ENCODE measurements at regions not wholly inside any gene's neighbourhood (a gene's known extent, or its start where the extent isn't known, plus 50 kb on each side); places are given as distances from the start of the nearest gene placed in this dataset.
"Not testable (repeated sequence)": the region's sequence is repeated elsewhere in the genome, so short reads cannot be mapped to it uniquely, and the experiment has no call there.

GRCh38 chr12:89770391-89770790 is 61.8 kb upstream of the ATP2B1 start:
- DNase-seq (ENCODE audit: low spot score): no peak
- H3K27ac ChIP-seq: no peak overlapping the region
- no peaks in the 10 kb centered on the region for H3K4me1 ChIP-seq
- no peak for TF ChIP-seq CTCF (IDR thresholded peaks at IDR 0.05)
- no peaks in the 10 kb centered on the region for H3K27me3 ChIP-seq
- H3K4me3 ChIP-seq: no peak overlapping the region
- no peaks in the 10 kb centered on the region for H3K9me3 ChIP-seq
- no peaks in the 10 kb centered on the region for H3K36me3 ChIP-seq

DNA sequence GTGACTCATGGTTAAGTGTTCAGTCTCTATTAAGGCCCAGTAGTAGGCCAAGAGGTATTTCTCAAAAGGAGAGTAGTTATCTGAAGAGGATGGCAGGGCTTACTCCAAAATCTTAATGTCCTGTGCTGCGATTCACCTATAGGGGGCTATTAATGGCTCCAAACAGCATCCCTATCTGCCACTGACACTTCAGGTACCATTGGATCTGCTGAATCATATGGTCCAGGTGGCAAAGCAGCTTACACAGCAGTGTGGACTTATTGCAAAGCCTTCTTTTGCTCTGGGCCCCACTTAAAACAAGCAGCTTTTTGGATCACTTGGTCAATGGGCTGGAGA is 60.8 kb upstream of the ATP2B1 start:
- DNase-seq (ENCODE audit: low spot score): no peak
- H3K27ac ChIP-seq: no peak overlapping the region
- no peak overlapping the region for H3K4me3 ChIP-seq
- H3K27me3 ChIP-seq: no peaks in the 10 kb centered on the region
- H3K9me3 ChIP-seq: no peaks in the 10 kb centered on the region
- TF ChIP-seq CTCF (IDR thresholded peaks at IDR 0.05): no peak
- H3K36me3 ChIP-seq: no peaks in the 10 kb centered on the region
- no peaks in the 10 kb centered on the region for H3K4me1 ChIP-seq

- Histone ChIP-seq H3K4me1 (no peaks in the 10 kb centered on the region), H3K27ac (no peak overlapping the region), H3K36me3 (no peaks in the 10 kb centered on the region), H3K9me3 (no peaks in the 10 kb centered on the region), H3K27me3 (no peaks in the 10 kb centered on the region), H3K4me3 (no peak overlapping the region)
- no peak for TF ChIP-seq CTCF (IDR thresholded peaks at IDR 0.05)
- no peak for DNase-seq (ENCODE audit: low spot score)
Observed at GRCh38 chr12:89768586-89769482, 60.2 kb upstream of the ATP2B1 start.

GRCh38 chr12:89765959-89766824 is 57.6 kb upstream of the ATP2B1 start:
- no peak for TF ChIP-seq CTCF (IDR thresholded peaks at IDR 0.05)
- Histone ChIP-seq H3K4me3 (no peak overlapping the region), H3K27me3 (no peaks in the 10 kb centered on the region), H3K9me3 (no peaks in the 10 kb centered on the region), H3K27ac (no peak overlapping the region), H3K36me3 (no peaks in the 10 kb centered on the region), H3K4me1 (no peaks in the 10 kb centered on the region)
- no peak for DNase-seq (ENCODE audit: low spot score)

- H3K4me3 ChIP-seq; H3K27ac ChIP-seq; H3K36me3 ChIP-seq; H3K9me3 ChIP-seq; DNase-seq (ENCODE audit: low spot score); H3K4me1 ChIP-seq; H3K27me3 ChIP-seq: not testable (repeated sequence)
Observed at GRCh38 chr12:89764164-89764563, 55.5 kb upstream of the ATP2B1 start.

- no peaks in the 10 kb centered on the region for H3K36me3 ChIP-seq
- no peak overlapping the region for H3K4me3 ChIP-seq
- no peaks in the 10 kb centered on the region for H3K27me3 ChIP-seq
- TF ChIP-seq CTCF (IDR thresholded peaks at IDR 0.05): no peak
- no peaks in the 10 kb centered on the region for H3K9me3 ChIP-seq
- H3K4me1 ChIP-seq: no peaks in the 10 kb centered on the region
- H3K27ac ChIP-seq: no peak overlapping the region
- no peak for DNase-seq (ENCODE audit: low spot score)
Observed at GRCh38 chr12:89762498-89763170, 54.0 kb upstream of the ATP2B1 start.

Data from right atrium auricular region (tissue), 2 donors.